H1 (cell line): ENCODE measurements at regions not wholly inside any gene's neighbourhood (a gene's known extent, or its start where the extent isn't known, plus 50 kb on each side); places are given as distances from the start of the nearest gene placed in this dataset.

ENCODE experiments used
- CREB1 ChIP-seq: IDR thresholded peaks from 2 replicates; pipeline ENCODE4 v1.6.1; 2012; ENCODE audit warnings: inconsistent platforms
- KDM1A ChIP-seq: fragments of 200-600, 300-600 bp; sonication (generic); IDR thresholded peaks from 2 replicates; pipeline ENCODE4 v1.7.1; 2016; ENCODE audit warnings: mild to moderate bottlenecking, low read length, borderline replicate concordance
- SAP30 ChIP-seq: fragments of 300-600 bp; sonication (generic); IDR thresholded peaks from 2 replicates; pipeline ENCODE4 v1.7.1; 2012; ENCODE audit warnings: low read length, moderate library complexity, mild to moderate bottlenecking, inconsistent platforms; ENCODE audit not compliant: insufficient read depth, insufficient replicate concordance
- SIX5 ChIP-seq: IDR thresholded peaks from 2 replicates; pipeline ENCODE4 v1.6.1; 2011; ENCODE audit warnings: mild to moderate bottlenecking, low read depth, low read length
- SP4 ChIP-seq: IDR thresholded peaks from 2 replicates; pipeline ENCODE4 v1.6.1; 2012; ENCODE audit warnings: low read length, inconsistent platforms
- TF ChIP-seq, protein P1 (sequence below): fragments of 300-600 bp; sonication (generic); IDR thresholded peaks from 2 replicates; pipeline ENCODE4 v1.7.1; 2012; ENCODE audit warnings: low read length, moderate library complexity, mild to moderate bottlenecking, inconsistent platforms; ENCODE audit not compliant: insufficient replicate concordance

DNA sequence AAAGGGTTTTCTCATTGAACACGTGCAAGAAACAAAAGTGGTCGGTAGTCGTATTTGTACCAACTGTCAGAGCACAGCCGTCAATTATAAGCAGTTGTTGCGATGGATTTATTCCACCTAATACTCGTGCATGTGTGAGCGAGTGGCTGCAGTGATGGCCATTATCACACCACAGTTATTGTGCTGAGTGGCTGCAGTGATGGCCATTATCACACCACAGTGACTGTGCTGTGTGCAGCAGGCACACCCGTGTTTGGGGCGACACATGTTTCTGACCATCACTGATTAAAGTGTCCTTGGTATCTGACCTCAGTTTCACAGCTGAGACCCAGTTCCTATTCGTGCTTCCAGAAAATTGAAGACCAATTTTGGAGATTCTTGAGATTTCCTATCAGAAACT lies 142.9 kb upstream of the PFKP start (continued):
- TF ChIP-seq, protein P1, sequence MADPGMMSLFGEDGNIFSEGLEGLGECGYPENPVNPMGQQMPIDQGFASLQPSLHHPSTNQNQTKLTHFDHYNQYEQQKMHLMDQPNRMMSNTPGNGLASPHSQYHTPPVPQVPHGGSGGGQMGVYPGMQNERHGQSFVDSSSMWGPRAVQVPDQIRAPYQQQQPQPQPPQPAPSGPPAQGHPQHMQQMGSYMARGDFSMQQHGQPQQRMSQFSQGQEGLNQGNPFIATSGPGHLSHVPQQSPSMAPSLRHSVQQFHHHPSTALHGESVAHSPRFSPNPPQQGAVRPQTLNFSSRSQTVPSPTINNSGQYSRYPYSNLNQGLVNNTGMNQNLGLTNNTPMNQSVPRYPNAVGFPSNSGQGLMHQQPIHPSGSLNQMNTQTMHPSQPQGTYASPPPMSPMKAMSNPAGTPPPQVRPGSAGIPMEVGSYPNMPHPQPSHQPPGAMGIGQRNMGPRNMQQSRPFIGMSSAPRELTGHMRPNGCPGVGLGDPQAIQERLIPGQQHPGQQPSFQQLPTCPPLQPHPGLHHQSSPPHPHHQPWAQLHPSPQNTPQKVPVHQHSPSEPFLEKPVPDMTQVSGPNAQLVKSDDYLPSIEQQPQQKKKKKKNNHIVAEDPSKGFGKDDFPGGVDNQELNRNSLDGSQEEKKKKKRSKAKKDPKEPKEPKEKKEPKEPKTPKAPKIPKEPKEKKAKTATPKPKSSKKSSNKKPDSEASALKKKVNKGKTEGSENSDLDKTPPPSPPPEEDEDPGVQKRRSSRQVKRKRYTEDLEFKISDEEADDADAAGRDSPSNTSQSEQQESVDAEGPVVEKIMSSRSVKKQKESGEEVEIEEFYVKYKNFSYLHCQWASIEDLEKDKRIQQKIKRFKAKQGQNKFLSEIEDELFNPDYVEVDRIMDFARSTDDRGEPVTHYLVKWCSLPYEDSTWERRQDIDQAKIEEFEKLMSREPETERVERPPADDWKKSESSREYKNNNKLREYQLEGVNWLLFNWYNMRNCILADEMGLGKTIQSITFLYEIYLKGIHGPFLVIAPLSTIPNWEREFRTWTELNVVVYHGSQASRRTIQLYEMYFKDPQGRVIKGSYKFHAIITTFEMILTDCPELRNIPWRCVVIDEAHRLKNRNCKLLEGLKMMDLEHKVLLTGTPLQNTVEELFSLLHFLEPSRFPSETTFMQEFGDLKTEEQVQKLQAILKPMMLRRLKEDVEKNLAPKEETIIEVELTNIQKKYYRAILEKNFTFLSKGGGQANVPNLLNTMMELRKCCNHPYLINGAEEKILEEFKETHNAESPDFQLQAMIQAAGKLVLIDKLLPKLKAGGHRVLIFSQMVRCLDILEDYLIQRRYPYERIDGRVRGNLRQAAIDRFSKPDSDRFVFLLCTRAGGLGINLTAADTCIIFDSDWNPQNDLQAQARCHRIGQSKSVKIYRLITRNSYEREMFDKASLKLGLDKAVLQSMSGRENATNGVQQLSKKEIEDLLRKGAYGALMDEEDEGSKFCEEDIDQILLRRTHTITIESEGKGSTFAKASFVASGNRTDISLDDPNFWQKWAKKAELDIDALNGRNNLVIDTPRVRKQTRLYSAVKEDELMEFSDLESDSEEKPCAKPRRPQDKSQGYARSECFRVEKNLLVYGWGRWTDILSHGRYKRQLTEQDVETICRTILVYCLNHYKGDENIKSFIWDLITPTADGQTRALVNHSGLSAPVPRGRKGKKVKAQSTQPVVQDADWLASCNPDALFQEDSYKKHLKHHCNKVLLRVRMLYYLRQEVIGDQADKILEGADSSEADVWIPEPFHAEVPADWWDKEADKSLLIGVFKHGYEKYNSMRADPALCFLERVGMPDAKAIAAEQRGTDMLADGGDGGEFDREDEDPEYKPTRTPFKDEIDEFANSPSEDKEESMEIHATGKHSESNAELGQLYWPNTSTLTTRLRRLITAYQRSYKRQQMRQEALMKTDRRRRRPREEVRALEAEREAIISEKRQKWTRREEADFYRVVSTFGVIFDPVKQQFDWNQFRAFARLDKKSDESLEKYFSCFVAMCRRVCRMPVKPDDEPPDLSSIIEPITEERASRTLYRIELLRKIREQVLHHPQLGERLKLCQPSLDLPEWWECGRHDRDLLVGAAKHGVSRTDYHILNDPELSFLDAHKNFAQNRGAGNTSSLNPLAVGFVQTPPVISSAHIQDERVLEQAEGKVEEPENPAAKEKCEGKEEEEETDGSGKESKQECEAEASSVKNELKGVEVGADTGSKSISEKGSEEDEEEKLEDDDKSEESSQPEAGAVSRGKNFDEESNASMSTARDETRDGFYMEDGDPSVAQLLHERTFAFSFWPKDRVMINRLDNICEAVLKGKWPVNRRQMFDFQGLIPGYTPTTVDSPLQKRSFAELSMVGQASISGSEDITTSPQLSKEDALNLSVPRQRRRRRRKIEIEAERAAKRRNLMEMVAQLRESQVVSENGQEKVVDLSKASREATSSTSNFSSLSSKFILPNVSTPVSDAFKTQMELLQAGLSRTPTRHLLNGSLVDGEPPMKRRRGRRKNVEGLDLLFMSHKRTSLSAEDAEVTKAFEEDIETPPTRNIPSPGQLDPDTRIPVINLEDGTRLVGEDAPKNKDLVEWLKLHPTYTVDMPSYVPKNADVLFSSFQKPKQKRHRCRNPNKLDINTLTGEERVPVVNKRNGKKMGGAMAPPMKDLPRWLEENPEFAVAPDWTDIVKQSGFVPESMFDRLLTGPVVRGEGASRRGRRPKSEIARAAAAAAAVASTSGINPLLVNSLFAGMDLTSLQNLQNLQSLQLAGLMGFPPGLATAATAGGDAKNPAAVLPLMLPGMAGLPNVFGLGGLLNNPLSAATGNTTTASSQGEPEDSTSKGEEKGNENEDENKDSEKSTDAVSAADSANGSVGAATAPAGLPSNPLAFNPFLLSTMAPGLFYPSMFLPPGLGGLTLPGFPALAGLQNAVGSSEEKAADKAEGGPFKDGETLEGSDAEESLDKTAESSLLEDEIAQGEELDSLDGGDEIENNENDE = no peak
- TF ChIP-seq SAP30 (no peak), SIX5 (no peak), CREB1 (no peak), KDM1A (no peak), SP4 (no peak)
